Left ventricle myocardium inferior (tissue), 1 donor: ENCODE measurements at regions not wholly inside any gene's neighbourhood (a gene's known extent, or its start where the extent isn't known, plus 50 kb on each side); places are given as distances from the start of the nearest gene placed in this dataset.

Experiments used
- DNase-seq: peaks from one replicate; pipeline ENCODE4 v3.0.0-alpha.2; 2020
- H3K27ac ChIP-seq: fragments of 200-600 bp; replicated peaks from 2 replicates; pipeline ENCODE4 v1.8.0; 2021
- H3K27me3 ChIP-seq: fragments of 200-600 bp; 2 replicates; pipeline ENCODE4 v1.8.0; 2021; ENCODE audit warnings: low read depth
- H3K36me3 ChIP-seq: fragments of 200-600 bp; 2 replicates; pipeline ENCODE4 v1.8.0; 2021
- H3K4me1 ChIP-seq: fragments of 200-600 bp; 2 replicates; pipeline ENCODE4 v1.8.0; 2021
- H3K4me3 ChIP-seq: fragments of 200-600 bp; 2 replicates; pipeline ENCODE4 v1.8.0; 2021; ENCODE audit warnings: mild to moderate bottlenecking, moderate library complexity
- H3K9me3 ChIP-seq: fragments of 200-600 bp; replicated peaks from 2 replicates; pipeline ENCODE4 v1.8.0; 2021
- intact Hi-C: fragments of 100-400 bp; cut with micrococcal nuclease; formaldehyde crosslinking; loops from one replicate; pipeline ENCODE4 v1.11.0; 2022
- TF ChIP-seq, protein P1 (sequence below): fragments of 200-600 bp; IDR thresholded peaks from 2 replicates; pipeline ENCODE4 v1.8.0; 2021; ENCODE audit warnings: antibody characterized with exemption, mild to moderate bottlenecking, borderline replicate concordance
- donor health status: DM: no; HTN: yes; CAD: no; lungs with severe emphysema.

DNA sequence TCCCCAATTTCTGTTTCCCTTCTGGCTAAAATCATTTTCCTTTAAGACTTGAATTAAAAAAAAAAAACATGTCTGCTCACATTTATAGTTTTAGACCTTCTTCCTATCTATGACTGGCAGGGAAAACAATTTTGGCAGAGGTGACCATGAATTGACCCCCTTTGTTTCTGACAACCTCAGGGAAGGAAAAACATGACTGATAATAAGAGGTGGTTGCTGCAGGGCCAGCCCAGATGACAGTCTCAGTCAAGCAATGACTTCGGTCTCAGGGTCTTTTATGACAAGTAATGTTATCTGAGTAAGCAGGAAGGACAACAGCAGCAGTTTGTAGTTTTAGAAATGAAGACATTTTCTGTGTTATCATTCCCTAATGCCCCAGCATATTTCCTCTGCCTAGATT lies 430.9 kb downstream of the LRIG3 start:
- Histone ChIP-seq H3K36me3 (no peaks in the 10 kb centered on the region), H3K27me3 (no peaks in the 10 kb centered on the region), H3K4me3 (no peak overlapping the region), H3K9me3 (no peaks in the 10 kb centered on the region), H3K4me1 (no peaks in the 10 kb centered on the region), H3K27ac (no peak overlapping the region)
- no peak for DNase-seq
- intact Hi-C loops: no loop called here
- TF ChIP-seq, protein P1, sequence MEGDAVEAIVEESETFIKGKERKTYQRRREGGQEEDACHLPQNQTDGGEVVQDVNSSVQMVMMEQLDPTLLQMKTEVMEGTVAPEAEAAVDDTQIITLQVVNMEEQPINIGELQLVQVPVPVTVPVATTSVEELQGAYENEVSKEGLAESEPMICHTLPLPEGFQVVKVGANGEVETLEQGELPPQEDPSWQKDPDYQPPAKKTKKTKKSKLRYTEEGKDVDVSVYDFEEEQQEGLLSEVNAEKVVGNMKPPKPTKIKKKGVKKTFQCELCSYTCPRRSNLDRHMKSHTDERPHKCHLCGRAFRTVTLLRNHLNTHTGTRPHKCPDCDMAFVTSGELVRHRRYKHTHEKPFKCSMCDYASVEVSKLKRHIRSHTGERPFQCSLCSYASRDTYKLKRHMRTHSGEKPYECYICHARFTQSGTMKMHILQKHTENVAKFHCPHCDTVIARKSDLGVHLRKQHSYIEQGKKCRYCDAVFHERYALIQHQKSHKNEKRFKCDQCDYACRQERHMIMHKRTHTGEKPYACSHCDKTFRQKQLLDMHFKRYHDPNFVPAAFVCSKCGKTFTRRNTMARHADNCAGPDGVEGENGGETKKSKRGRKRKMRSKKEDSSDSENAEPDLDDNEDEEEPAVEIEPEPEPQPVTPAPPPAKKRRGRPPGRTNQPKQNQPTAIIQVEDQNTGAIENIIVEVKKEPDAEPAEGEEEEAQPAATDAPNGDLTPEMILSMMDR: no peak

DNA sequence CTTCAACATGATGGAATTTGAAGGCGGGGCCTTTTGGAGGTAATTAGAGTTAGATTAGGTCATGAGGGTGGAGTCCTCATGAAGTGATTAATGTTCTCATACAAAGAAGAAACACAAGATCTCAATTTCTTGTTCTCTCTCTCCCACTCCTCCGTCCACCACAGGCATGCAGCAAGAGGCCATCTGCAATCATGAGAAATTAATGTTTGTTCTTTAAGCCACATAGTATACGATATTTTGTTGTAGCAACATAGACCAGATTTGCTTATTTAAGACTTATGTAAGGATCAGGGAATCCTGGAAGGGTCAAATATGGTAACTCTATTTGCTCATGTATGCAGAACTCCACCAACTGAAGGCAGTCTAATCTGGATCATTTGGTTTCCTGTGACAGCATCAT lies 429.0 kb downstream of the LRIG3 start:
- no peaks in the 10 kb centered on the region for H3K4me1 ChIP-seq
- no peak overlapping the region for H3K27ac ChIP-seq
- H3K27me3 ChIP-seq: no peaks in the 10 kb centered on the region
- no peaks in the 10 kb centered on the region for H3K9me3 ChIP-seq
- TF ChIP-seq, protein P1: no peak
- intact Hi-C loops: no loop called here
- DNase-seq: no peak
- no peak overlapping the region for H3K4me3 ChIP-seq
- no peaks in the 10 kb centered on the region for H3K36me3 ChIP-seq

DNA sequence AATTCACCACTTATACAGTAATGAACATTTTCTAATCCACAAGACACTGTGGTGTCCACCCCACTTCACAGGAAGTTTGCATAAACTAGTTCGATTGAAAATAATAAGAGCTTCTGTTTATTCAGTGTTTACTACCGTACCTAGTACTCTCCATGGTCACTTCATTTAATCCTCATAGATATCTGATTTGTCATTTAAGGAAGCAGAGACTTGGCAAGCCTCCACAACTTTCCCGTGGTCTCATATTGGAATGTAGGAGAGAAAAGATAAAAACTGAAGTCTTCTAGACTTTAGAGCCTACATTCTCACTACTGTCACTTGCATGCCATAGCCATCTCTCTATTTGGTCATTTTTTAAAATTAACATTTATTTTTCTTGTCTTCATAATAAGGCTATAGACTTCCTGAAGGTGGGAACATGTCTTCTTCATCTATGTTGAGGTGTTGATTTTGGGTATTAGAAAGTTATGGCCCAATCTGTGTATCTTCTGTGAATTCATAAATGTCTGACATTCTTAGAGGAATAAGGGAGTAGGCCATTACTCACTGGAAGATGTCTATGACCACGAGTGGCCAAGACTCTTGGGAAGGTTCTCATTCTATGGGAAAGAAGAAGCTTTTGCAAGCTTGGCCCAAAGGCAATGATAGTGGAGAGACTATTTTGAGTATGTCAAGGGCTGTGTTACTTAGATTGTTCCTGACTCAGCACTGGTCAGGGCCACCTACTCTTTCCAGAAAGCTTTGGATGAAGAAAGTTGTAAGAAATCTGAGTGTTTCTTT lies 423.7 kb downstream of the LRIG3 start:
- H3K27me3 ChIP-seq: no peaks in the 10 kb centered on the region
- H3K36me3 ChIP-seq: no peaks in the 10 kb centered on the region
- no peak overlapping the region for H3K27ac ChIP-seq
- TF ChIP-seq, protein P1: no peak
- intact Hi-C loops: no loop called here
- H3K4me3 ChIP-seq: no peak overlapping the region
- no peaks in the 10 kb centered on the region for H3K9me3 ChIP-seq
- H3K4me1 ChIP-seq: no peaks in the 10 kb centered on the region
- no peak for DNase-seq

DNA sequence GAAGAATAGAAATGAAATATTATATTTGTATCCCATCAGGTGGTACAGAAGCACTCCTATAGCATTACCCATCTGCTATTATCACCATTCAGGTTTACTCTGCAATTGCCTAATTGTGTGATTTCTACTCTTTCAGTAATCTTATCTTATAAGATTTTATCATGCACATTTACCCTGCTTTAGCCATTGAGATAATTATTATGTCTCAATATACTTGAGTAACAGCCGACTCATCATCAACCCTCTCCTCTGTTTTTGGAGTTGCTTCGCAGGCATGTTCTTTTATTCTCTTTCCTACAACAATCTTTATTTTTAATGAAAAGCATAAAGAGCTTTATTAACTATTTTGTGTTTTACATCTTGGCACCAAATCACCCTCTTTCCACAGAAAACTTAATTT lies 419.9 kb downstream of the LRIG3 start:
- TF ChIP-seq, protein P1: no peak
- H3K4me3 ChIP-seq: no peak overlapping the region
- H3K27me3 ChIP-seq: no peaks in the 10 kb centered on the region
- no peaks in the 10 kb centered on the region for H3K9me3 ChIP-seq
- intact Hi-C loops: no loop called here
- H3K27ac ChIP-seq: no peak overlapping the region
- no peaks in the 10 kb centered on the region for H3K36me3 ChIP-seq
- H3K4me1 ChIP-seq: no peaks in the 10 kb centered on the region
- no peak for DNase-seq

DNA sequence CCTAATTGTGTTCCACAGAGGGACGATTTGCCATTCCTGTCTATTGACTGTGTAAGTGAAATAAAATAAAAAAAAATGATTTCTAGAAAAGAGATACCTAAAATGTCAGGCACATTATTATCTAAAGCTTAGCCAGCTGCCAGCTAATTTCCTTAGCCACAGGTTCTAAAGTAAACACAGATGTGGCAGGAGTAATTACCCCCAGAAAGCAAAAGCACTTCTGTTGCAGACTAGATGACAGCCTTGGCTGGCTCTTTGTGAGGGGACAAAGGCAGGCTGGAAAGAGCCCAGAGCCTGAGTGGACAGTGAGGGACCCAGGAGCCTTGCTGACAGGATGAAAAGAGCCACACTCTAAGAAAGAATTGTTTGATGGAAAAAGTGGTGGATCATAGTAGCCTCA lies 418.1 kb downstream of the LRIG3 start:
- no peaks in the 10 kb centered on the region for H3K9me3 ChIP-seq
- no peaks in the 10 kb centered on the region for H3K4me1 ChIP-seq
- no peak overlapping the region for H3K27ac ChIP-seq
- intact Hi-C loops: no loop called here
- TF ChIP-seq, protein P1: no peak
- no peak for DNase-seq
- no peaks in the 10 kb centered on the region for H3K27me3 ChIP-seq
- no peak overlapping the region for H3K4me3 ChIP-seq
- H3K36me3 ChIP-seq: no peaks in the 10 kb centered on the region
